Transverse colon (tissue), 4 donors: ENCODE measurements at regions not wholly inside any gene's neighbourhood (a gene's known extent, or its start where the extent isn't known, plus 50 kb on each side); places are given as distances from the start of the nearest gene placed in this dataset.

Experiments used
- POLR2AphosphoS5 ChIP-seq, 3 donors: sonication (generic); formaldehyde crosslinking; IDR thresholded peaks; one replicate each; pipeline ENCODE4 v1.6.1; 2016; ENCODE audit warnings: antibody characterized with exemption in 3 of 3
- TF ChIP-seq, protein P1 (sequence below), 5 experiments: fragments of 200-600 bp in 3 of 5; fragments of 450-650 bp in 2 of 5; sonication (generic) in 3 of 5; IDR thresholded peaks; 1 replicate in 2 of 5; 2 replicates in 3 of 5; pipeline ENCODE4 v1.5.1; 2016 to 2017; ENCODE audit warnings: antibody characterized with exemption in 5 of 5, inconsistent platforms in 3 of 5, mild to moderate bottlenecking in 2 of 5, moderate library complexity in 1 of 5

DNA sequence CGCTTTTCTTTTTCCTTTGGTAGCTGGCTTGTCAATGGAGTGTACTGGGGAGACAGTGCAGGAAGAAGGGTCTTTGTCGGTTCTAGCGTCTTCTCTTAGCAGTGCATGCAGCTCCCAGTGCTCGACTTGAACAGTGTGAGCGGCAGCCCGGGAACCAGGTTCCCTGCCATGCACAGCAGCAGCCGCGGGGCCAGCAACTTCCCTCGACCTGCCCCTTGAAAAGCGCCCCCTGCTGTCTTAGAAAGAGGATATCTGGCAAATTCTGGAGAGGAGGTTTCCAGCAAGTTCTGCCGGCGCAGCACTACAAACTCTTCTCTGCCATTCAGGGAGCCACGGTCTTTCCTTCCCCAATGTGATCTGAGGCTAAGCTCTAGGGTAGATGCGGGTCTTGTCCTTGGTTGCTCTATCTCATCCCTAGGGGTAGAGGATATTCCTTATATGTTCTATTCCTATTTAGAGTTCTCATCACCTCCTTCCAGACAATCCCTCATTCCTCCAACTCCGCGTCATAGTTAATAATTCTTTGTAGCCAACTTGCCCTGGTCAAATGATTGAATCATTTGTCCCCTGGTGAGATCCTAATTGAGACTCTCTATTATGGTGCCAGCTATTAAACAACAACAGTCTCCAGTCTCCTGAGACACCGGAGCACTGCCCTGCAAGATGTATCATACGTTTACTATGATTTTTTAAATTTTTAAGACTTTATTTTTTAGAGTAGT lies 451.3 kb downstream of the PMP22 start:
- no peak for TF ChIP-seq POLR2AphosphoS5 (IDR thresholded peaks at IDR 0.05)
- TF ChIP-seq, protein P1, sequence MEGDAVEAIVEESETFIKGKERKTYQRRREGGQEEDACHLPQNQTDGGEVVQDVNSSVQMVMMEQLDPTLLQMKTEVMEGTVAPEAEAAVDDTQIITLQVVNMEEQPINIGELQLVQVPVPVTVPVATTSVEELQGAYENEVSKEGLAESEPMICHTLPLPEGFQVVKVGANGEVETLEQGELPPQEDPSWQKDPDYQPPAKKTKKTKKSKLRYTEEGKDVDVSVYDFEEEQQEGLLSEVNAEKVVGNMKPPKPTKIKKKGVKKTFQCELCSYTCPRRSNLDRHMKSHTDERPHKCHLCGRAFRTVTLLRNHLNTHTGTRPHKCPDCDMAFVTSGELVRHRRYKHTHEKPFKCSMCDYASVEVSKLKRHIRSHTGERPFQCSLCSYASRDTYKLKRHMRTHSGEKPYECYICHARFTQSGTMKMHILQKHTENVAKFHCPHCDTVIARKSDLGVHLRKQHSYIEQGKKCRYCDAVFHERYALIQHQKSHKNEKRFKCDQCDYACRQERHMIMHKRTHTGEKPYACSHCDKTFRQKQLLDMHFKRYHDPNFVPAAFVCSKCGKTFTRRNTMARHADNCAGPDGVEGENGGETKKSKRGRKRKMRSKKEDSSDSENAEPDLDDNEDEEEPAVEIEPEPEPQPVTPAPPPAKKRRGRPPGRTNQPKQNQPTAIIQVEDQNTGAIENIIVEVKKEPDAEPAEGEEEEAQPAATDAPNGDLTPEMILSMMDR (IDR thresholded peaks at IDR 0.05) = peak in 1 of 5 experiments; percentile 18
